Stimulated activated CD4-positive, alpha-beta T cell treated with anti-CD3 and anti-CD28 coated beads, Interleukin-1b, Interleukin-23, amount 100 ng/mL, for 1 hour (primary cell): ENCODE measurements at regions not wholly inside any gene's neighbourhood (a gene's known extent, or its start where the extent isn't known, plus 50 kb on each side); places are given as distances from the start of the nearest gene placed in this dataset.
"Not testable (repeated sequence)": the region's sequence is repeated elsewhere in the genome, so short reads cannot be mapped to it uniquely, and the experiment has no call there.

Experiments used
- DNase-seq, 2 donors: peaks; one replicate each; pipeline ENCODE4 v3.0.0-alpha.2; 2020; ENCODE audit warnings: low read depth in 2 of 2

DNA sequence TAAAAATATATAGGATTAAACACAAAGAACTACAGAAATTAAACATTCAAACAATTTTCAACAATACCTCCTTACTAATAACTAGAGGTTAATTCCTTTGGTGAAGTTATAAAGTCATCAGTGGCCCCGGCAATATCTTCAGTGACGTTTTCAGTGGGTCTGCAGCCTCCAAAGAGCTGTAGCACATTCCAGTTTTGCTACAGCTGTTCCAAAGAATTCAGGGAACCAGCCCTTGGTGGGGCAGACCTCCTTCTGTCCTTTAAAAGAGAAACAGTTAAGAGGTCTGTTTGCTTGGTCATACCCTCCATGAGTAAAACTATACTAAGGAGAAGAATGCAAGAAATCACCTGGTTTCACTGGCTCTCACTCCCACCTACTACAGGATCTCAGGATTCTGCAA, 99.2 kb upstream of the ZDHHC17 start:
- no peak for DNase-seq

DNA sequence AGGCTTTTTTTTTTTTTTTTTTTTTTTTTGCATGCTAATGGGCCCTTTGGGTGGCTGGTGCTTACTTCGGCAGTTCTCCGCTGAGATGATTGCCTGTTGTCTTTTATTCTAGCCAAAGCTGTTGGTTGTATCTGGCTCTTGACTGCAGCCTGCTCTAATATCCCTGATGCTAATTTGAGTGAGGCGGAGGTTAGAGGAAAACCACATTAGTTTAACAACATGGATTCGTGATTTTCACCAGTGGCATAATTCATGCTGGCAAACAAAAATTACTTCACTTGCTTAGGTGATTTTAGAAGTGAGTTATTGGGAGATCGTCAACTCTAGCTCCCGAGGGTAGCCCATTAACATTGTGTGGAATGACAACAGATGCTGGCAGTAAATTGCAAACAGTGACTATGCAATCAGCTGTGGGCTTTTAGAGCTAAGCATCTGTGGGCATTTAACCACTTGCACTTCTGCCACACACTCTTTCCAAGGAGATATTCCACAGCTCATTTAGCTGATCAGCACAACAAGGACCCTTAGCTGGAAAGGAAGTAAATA, 97.6 kb upstream of the ZDHHC17 start:
- no peak for DNase-seq

DNA sequence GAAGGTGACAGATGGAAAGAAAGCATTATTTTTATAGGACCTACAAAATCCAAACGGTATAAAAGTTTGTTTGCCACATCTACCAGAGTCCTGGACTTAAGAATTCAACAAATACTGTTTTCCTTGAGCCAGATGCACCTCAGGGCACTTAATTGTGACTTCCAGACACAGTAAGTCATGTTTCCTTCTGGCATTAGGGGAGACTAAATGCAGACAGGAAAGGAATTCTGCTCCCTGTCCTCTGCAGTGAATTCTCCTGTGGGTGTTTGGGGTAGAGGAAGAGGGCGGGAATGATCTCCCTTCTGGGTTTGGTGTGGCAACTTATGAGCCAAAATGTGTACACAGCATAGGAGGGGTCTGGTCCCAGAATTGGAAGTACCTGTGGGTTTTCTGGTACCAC, 93.9 kb upstream of the ZDHHC17 start:
- DNase-seq: no peak

DNA sequence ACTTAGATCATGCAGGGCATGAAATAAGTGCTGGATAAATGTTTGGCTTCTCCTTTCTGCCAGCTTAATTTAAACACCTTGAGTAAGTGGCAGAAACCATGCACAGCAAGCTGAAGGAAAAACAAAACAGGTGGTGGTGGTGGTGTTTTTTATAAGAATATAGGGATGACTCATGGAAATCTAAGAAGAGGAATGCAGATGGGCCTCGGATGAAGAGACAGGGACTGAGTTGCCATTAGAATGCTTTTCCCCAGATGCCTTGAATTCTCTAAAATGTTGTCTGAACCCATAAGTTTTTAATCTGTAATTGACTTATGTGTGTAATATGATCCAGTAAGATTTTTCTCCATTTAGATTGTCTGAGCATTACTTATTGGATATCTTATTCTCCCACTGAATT, 93.1 kb upstream of the ZDHHC17 start:
- no peak for DNase-seq

DNA sequence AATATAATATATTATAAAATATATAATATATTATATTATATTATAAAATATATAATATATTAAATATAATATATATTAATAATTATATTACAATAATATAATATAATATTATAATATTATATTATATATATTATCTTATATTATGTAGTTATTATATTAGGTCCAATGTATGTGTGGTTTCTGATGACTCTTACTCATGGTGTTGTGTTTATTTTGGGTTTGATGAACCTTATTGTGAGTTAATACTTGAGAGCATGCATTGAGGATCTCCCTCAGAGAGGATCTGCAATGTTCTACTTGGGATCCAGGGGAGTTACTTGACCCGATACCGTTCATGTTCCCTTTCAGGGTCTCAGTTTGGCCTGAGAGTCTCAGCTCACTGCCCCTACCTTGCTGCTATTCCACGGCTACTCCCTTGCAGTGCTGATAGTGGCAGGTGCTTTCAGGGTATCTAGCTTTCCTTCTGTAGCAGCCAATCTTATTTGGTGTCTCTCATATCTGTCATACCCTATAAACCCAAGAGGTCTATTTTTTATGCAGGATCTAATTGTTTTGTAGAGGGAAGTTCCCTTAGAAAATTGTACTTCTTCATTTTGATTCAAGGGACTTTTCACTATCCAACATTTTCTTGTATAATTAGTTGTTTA, 89.1 kb upstream of the ZDHHC17 start:
- no peak for DNase-seq

DNA sequence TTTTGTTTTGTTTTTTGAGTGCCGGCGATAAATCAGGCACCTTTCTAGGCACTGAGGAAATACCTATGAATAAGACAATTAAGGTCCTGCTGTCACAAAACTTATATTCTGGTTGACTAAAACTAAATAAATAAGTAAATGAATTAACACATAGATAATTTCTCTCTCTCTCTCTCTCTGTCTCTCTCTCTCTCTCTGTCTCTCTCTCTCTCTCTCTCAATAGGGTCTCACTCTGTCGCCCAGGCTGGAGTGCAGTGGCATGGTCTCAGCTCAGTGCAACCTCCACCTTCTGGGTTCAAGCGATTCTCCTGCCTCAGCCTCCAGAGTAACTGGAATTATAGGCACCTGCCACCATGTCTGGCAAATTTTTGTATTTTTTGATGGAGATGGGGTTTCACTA, 87.7 kb upstream of the ZDHHC17 start:
- not testable (repeated sequence) for DNase-seq

DNA sequence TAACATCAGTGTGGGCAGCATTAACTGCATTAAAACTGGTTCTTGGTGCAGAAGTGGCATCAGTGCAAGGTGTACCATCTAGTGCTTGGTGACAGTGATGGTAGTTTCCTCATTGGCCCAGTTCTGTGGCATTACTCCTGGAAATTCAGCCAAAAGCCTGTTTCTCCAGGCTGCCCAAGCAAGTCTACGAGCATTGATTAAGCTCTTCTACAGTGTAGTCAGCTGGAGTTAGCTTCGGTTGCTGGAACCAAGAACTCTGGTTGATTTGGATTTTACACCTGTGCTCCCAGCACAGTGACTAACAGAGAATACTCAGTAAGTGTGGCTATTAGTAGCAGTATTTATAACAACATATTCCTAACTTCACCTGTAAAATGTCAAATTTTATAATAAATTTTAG, 84.9 kb upstream of the ZDHHC17 start:
- no peak for DNase-seq

DNA sequence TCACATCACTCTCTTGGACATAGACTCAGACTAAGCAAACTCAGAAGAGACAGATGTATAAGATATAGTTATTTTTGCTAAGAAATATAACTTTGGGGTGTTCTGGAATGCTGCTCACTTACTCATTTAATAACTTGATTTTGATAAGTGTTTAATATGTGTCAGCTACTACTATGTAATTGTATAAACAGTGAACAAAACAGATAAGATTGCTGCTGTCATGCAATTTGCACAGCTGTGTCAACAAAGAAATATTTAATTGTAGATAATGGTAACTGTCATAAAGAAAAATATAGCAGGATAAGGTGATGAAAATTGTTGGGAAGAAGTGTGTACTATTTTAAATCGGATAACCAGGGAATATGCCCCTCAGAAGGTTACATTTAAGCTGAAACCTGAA, 84.1 kb upstream of the ZDHHC17 start:
- no peak for DNase-seq

DNA sequence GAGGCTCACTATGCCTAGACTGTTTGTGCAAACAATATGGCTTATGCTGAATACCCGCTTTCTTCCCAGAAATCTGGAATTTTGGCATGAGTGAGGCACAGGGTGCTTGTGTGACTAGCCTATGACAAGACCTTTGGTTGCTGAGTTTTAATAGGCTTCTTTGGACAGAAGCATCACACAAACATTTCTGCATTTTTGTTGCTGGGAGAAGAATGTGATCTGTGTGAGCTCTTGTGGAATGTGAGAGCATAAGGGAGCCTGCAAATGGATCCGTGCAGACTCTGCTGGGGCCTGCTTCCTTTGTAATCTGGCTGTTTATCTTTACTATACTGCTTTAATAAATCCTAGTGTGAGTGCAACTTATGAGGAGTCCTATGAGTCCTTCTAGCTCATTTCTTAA, 83.0 kb upstream of the ZDHHC17 start:
- no peak for DNase-seq

DNA sequence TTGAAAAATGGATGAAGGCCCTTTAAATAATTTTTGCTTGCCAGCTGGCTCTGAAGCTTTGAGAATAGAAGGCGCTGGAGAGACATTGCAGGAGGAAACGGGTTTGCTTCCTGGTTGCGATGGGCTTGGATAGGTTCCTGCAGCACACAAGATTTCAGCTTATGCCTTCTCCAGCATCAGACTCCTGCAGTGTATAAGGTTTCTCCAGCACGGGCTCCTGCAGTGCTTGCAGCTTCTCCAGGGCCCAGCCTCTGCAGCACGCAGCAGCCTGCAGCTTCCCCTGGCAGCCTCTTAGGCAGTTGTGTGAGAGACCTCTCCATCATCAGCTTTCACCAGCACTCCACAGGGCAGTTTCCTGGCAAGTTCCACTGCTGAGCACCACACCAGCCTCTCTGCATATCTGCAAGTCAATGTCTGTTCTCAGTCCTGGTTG, 78.7 kb upstream of the ZDHHC17 start:
- DNase-seq: no peak

DNA sequence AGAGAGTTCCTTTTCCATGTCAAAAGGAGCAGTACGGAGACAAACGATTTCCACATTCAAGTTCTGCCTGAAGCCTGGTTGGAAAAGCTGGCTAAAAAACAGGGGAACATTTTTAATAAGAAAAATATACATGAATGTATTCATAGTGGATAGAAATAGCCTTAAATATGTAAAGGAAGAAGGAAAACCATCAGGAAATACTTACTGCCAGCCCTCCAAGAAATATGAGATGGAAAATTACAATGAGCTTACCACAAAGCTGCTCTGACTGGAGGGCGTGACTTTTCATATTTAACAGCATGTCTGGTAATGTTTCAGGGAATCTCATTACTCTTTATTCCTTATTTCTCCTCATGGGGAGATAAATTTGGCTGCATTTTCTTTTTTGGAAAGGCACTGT, 75.9 kb upstream of the ZDHHC17 start:
- no peak for DNase-seq

DNA sequence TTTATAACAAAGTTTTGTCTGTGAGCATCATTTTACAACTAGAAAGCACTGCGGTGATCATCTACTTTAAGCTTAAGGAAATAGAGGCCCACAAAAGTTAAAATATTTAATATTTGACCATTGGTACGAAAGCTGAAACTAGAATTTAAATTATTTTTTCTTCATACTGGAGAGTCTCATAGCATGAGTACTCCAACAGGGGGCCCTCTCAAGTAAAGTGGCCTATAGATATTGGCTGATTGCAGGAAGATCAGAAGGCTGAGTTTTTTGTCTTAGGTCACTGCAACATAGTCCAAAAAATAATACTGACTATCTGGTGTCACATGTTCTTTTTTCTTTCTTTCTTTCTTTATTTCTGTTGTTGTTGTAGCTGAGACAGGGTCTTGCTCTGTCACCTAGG, 75.3 kb upstream of the ZDHHC17 start:
- no peak for DNase-seq

DNA sequence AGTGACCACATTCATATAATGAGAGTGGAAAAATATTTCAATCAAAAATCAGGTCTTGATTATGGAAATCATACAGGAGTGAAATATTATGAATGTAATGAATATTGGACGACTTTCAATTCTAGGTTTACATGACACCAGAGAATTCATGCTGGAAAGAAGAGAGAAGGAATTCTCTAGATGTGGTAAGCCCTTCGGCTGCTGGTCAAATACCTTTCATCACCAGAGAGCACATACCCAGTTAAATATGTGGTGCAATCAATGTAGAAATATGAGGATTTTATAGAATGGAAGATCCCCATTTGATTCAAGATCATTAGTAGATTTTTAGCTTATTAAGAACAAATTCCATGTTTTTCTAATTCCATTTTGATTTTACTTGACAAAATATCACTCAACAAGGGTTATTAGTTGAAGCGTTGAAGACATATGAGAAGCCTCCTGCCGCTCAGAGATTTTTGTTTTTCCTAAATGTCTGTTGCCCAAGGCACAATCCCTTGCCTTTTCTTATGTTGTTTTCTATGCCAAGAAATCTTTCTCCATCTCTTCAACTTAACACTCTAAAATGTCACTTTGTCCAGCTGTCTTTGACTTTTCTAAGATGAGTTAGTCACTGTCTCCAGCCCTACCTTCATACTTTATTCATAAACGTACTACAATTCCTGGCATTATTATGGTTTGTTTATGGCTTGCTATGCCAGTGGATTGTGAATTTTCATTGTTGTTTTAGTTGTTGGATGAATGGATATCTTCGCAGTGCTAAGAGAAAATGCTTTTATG, 72.8 kb upstream of the ZDHHC17 start:
- DNase-seq: no peak

DNA sequence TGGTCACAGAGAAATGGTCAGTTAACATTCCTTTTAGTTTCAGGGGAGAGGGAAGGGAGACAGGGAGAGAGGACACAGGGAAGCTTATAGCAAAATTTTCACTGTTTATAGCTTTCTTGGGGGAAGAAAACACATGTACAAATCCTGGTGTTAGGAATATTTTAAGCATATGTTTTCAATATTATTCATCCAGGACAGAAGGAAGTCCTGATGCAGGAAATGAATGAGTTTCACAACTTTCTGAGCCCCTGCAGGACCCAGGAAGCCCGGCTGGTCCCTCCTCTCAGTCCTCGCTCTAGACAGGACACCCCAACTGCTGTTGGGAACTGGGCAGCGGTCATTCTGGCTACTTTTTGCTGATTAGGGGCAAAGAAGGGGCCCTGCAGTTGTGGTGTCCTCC, 71.1 kb upstream of the ZDHHC17 start:
- DNase-seq: no peak

DNA sequence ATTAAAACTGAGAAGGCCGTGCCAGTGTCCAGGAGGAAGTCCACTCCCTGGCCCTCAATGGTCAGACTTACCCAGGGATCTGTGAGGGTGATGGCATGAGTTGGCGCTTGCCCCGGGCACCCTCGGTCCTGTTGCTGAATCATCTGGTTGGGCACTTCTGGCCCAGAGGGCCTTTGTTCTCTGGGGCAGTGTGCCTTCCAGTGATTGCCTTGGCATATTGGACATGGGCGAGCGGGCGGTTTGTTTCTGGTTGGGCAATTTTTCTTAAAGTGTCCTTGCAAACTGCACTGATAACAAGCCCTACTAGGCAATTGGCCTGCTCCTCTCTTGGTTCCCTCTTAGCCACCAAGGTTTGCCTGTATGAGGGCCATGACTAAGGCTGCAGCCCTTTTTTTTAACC, 69.5 kb upstream of the ZDHHC17 start:
- no peak for DNase-seq

DNA sequence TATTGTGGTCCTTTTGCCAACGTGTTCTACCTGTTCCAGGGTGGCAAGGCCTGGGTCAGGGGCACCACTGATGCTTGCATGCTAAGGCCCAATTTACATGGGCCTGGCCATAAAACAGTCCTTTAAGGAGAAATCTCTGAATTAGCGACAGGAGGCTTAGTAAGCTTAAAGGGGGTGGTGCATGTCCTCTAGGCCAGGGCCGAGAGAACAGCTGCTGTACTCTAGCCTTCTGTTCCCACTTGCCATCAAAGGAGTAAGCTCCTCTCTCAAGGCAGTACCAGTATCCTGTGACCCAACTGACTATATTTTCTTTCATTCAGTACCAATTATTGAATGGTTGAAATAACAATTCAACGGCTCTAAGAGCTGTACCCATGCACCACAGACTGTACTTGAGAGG, 67.7 kb upstream of the ZDHHC17 start:
- no peak for DNase-seq

DNA sequence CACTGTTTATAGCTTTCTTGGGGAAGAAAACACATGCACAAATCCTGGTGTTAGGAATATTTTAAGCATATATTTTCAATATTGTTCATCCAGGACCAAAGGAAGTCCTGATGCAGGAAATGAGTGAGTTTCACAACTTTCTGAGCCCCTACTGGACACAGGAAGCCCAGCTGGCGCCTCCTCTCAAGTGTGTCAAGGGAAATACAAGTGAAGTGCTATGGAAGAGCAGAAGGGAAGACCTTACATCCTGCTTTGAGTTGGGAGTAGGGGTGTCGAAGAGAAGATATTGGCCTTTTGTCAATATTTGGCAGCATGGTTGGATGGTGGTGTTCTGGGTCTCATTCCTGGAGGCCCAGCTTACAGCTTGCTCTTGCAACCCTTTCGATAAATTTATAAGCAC, 66.1 kb upstream of the ZDHHC17 start:
- DNase-seq: no peak

DNA sequence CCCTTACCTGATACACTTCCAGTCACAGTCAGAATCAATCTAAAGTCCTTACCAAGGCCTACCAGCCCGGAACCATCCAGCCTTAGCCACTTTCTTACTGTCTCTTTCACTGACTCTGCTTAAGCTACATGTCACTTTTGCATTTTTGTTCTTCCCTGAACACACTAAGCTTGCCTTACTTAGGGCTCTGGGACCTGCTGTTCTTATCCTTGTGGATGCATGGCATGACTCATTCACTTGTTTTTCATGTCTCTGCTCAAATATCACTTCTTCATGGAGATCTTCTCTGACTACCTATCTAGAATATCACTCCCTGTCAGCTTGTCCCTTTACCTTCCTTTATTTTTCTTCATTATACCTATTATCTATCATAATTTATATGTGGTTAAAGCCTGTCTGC, 65.6 kb upstream of the ZDHHC17 start:
- no peak for DNase-seq

DNA sequence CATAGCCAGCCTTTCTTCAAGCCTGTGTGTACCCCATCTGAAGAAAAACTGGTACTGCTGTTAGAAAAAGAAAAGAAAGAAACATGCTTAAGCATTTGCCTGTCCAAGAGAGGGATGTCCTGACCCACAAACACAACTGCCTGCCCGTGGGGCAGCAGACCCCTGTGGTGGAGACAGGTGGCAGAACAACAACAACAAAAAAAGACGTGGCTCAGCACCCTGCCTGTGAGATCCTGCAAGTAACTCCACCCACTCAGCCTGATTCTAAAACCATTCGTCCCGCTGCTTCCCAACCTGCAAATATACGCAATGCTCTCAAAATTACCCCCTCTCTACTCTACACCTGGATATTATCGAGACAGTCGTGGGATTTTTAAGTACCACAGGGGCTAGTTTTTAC, 64.9 kb upstream of the ZDHHC17 start:
- no peak for DNase-seq

DNA sequence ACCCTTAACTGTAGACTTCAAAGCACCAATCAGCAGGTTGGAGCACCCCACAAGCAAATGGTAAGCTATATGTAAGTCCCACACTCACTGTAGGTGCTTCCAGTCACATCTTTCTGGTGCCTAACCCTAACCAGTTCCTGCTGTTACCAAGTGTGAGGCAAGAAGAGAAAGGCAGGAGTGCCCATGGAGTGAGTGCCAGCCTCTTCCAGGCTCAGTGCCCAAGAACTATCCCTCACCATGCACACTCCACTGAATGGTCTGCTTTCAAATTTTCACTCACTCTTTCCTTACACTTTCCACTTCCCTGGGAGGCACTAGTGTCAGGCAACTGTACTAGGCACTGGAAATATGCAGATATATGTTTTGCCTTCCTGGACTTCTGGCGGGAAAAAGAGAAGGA, 62.2 kb upstream of the ZDHHC17 start:
- DNase-seq: no peak

DNA sequence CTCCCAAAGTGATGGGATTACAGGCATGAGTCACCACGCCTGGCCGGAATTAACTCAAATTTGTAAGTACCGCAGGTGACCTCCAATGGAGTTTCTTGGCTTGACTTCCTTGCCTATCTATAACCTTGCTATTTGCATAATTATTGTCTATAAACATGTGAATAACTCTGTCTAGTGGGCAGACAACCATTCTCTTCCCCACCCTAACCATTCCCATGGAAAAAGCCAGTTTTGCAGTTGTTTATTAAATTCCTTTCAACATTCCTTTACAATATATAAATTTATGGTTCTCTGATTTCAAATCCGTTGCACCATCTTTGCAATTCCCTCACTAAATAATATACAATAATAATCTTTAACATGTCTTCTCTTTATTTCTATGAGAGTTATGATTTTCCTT, 61.0 kb upstream of the ZDHHC17 start:
- no peak for DNase-seq

DNA sequence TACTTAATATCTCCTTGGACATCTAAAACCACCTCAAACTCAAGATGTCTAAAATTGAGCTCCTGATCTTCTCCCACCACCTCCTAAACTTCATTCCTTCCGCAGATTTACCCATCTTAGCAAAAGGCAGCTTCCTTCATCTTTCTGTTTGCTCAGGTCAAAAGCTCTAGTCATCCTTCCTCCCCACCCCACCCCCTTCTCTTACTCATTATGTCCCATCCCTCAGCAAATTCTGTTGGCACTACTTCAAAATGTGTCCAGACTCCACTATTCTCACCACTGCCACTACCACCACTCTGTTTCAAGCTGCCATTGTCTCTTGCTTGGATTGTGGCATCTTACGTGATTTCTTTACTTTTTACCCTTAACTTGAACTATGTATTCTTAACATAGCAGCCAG, 59.2 kb upstream of the ZDHHC17 start:
- no peak for DNase-seq

DNA sequence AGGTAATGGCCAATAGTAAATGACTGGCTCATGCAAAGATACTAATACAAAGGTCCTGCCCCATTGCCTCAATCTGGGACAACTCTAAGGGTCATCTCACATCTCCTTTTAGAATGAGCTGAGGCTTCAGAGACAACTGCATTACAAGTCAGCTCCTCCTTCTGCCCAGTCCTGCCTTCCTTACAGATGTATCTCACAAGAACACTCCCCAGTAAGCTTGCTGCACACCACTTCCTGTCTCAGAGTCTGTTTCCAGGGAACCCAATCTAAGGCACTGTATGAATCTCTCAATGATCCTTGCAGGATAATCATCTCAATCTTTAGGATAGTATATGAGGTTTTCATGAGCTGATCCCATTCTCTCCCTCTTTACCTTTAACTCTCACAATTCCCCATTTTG, 57.8 kb upstream of the ZDHHC17 start:
- no peak for DNase-seq

DNA sequence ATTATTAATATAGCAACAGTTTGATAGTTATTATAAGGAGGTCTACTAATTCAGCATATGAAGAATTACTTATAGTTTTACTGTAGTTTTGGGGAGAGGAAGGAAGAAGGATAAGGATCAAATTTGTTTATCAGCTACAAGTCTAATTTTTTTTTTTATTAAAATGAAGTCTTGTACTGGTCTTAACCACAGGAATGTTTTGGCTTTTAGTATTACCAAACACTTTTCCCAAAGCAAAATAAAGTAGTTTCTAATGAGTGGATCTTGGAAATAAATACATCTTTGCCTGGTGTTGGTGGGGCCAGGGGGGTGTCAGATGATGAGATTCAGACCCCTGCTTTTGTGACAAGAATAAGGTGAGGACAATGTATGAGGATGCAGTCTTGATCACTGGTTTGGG, 57.2 kb upstream of the ZDHHC17 start:
- no peak for DNase-seq
